Neutrophil (primary cell): ENCODE measurements at regions not wholly inside any gene's neighbourhood (a gene's known extent, or its start where the extent isn't known, plus 50 kb on each side); places are given as distances from the start of the nearest gene placed in this dataset.

Source experiments
- H3K27ac ChIP-seq: fragments of 200-600 bp; sonication (generic); 2 replicates; pipeline ENCODE4 v1.5.1; 2016; ENCODE audit warnings: mild to moderate bottlenecking, moderate library complexity
- H3K27me3 ChIP-seq: fragments of 200-600 bp; sonication (generic); 2 replicates; pipeline ENCODE4 v1.6.0; 2016; ENCODE audit warnings: mild to moderate bottlenecking
- H3K36me3 ChIP-seq: fragments of 200-600 bp; sonication (generic); 2 replicates; pipeline ENCODE4 v1.5.1; 2017
- H3K4me1 ChIP-seq, 2 experiments: fragments of 200-600 bp in 1 of 2; sonication (generic) in 1 of 2; 1 replicate in 1 of 2; 2 replicates in 1 of 2; pipeline versions ENCODE4 v1.5.1 to v1.6.1; 2013 to 2016; ENCODE audit warnings: low read depth in 1 of 2, low read length in 1 of 2, mild to moderate bottlenecking in 1 of 2, moderate library complexity in 1 of 2; ENCODE audit not compliant: control insufficient read depth in 1 of 2, insufficient read depth in 1 of 2
- H3K4me3 ChIP-seq, 2 experiments: fragments of 200-600 bp in 1 of 2; sonication (generic) in 1 of 2; 1 replicate in 1 of 2; 2 replicates in 1 of 2; pipeline ENCODE4 v1.5.1; 2013 to 2016; ENCODE audit warnings: low read depth in 1 of 2, low read length in 1 of 2, mild to moderate bottlenecking in 1 of 2, moderate library complexity in 1 of 2
- H3K9me3 ChIP-seq: fragments of 200-600 bp; sonication (generic); 2 replicates; pipeline ENCODE4 v1.5.1; 2016
- CTCF ChIP-seq: fragments of 200-600 bp; sonication (generic); IDR thresholded peaks from 2 replicates; pipeline ENCODE4 v1.5.1; 2016; ENCODE audit warnings: antibody characterized with exemption

DNA sequence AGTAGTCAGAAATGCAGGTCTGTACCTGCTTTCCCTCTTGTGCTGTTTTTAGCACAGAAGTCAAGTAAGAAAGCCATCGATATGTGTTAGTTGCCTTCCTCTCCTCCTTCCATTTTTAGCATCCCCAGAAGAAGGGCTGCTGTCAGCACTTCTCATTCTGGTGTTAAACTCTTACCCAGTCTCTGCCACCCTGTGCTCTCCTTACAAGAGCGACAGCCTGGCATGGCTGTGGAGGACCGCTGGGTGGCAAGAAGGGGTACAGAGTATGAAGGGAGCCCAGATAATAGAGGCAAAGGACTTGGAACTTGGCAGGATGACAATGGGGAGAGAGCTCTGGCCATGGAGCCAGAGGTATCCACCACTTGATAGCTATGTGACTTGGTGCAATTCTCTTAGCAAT lies 103.5 kb downstream of the RPS24 start:
- H3K27ac ChIP-seq = no peak overlapping the region
- no peaks in the 10 kb centered on the region for H3K27me3 ChIP-seq
- no peaks in the 10 kb centered on the region for H3K9me3 ChIP-seq
- no peaks in the 10 kb centered on the region for H3K4me1 ChIP-seq
- H3K4me3 ChIP-seq = no peak overlapping the region
- TF ChIP-seq CTCF = no peak
- H3K36me3 ChIP-seq = no peaks in the 10 kb centered on the region

DNA sequence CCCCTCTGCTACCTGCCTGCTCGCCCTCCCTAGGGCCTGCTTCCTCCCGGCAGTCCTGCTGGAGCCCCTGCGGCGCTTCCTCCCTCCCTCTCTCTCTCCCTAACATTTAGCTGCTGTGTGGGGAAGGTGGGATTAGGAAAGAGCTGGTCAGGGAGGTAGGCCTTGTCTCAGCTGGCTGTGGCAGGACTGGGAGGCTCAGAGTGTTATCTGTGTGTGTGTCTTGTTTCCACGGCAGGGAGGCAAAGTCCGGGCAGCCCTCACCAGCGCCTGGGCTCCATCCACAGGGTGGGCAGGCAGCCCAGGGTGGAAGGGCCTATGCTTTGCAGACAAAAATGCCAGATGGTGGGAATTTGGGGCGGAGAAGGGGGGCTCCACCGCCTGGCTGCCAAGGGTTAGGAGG lies 105.7 kb downstream of the RPS24 start:
- no peak for TF ChIP-seq CTCF
- no peaks in the 10 kb centered on the region for H3K4me1 ChIP-seq
- no peaks in the 10 kb centered on the region for H3K9me3 ChIP-seq
- no peaks in the 10 kb centered on the region for H3K27me3 ChIP-seq
- no peak overlapping the region for H3K4me3 ChIP-seq
- H3K27ac ChIP-seq = no peak overlapping the region
- H3K36me3 ChIP-seq = no peaks in the 10 kb centered on the region

DNA sequence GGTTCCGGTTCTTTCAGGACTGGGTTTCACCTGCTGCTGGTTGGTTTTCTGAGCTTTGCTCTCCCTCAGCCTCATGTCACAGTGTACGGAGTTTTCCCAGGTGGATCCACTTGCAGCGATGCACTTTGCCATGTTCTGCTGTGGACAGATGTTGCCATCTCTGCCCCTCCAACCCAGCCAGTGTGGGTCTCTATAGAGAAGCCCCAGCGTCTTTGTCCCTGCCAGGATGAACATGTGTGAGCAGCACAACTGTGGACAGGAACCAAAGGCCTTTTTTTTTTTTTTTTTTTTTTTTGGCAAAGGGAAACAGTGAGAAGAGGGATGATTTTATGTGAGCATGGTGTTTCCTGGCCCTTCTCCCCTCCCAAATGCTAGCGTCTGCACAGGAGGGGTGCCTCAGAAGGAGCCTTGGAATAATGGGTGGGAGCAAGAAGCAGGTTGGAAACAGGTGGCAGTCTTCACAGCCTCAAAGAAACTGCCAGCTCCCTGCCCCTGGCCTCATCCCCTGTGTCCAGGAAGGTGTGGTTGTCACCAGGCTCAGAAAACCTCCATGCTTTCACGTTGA lies 106.5 kb downstream of the RPS24 start:
- Histone ChIP-seq H3K4me3 (no peak overlapping the region), H3K4me1 (no peaks in the 10 kb centered on the region), H3K27ac (no peak overlapping the region), H3K36me3 (no peaks in the 10 kb centered on the region), H3K27me3 (no peaks in the 10 kb centered on the region), H3K9me3 (no peaks in the 10 kb centered on the region)
- TF ChIP-seq CTCF = no peak

- no peaks in the 10 kb centered on the region for H3K36me3 ChIP-seq
- no peak overlapping the region for H3K4me3 ChIP-seq
- H3K9me3 ChIP-seq = no peaks in the 10 kb centered on the region
- H3K27me3 ChIP-seq = peaks cover 6% of the 10 kb centered on the region
- no peak overlapping the region for H3K27ac ChIP-seq
- no peaks in the 10 kb centered on the region for H3K4me1 ChIP-seq
- TF ChIP-seq CTCF = no peak
Measured at GRCh38 chr10:78143576-78143975, 109.9 kb downstream of the RPS24 start.

GRCh38 chr10:78146200-78146599 lies 112.5 kb downstream of the RPS24 start:
- H3K27me3 ChIP-seq = peaks cover 6% of the 10 kb centered on the region
- no peak overlapping the region for H3K27ac ChIP-seq
- H3K4me1 ChIP-seq = no peaks in the 10 kb centered on the region
- no peaks in the 10 kb centered on the region for H3K36me3 ChIP-seq
- TF ChIP-seq CTCF = no peak
- no peak overlapping the region for H3K4me3 ChIP-seq
- no peaks in the 10 kb centered on the region for H3K9me3 ChIP-seq

- Histone ChIP-seq H3K9me3 (no peaks in the 10 kb centered on the region), H3K4me1 (no peaks in the 10 kb centered on the region), H3K36me3 (no peaks in the 10 kb centered on the region), H3K4me3 (no peak overlapping the region), H3K27ac (no peak overlapping the region), H3K27me3 (peaks cover 6% of the 10 kb centered on the region)
- TF ChIP-seq CTCF = no peak
Measured at GRCh38 chr10:78147202-78147601, 113.5 kb downstream of the RPS24 start.
